NCI-H510A (cell line): ENCODE measurements at regions not wholly inside any gene's neighbourhood (a gene's known extent, or its start where the extent isn't known, plus 50 kb on each side); places are given as distances from the start of the nearest gene placed in this dataset.

Experiments used
- DNase-seq: peaks from one replicate; lab custom pipeline; 2025; lab: John Stamatoyannopoulos, UW

- DNase-seq = no peak
These were observed 742.9 kb upstream of the DDX18 start for GRCh38 chr2:117071556-117072102.

- no peak for DNase-seq
These were observed 739.7 kb upstream of the DDX18 start for GRCh38 chr2:117074756-117075155.

GRCh38 chr2:117085256-117085655 lies 729.2 kb upstream of the DDX18 start:
- no peak for DNase-seq

GRCh38 chr2:117085737-117086136 lies 728.8 kb upstream of the DDX18 start:
- no peak for DNase-seq

- no peak for DNase-seq
These were observed 728.1 kb upstream of the DDX18 start for GRCh38 chr2:117086174-117086942.

GRCh38 chr2:117086943-117087250 lies 727.6 kb upstream of the DDX18 start:
- no peak for DNase-seq

GRCh38 chr2:117087535-117088291 lies 726.8 kb upstream of the DDX18 start:
- DNase-seq = no peak

- no peak for DNase-seq
These were observed 723.3 kb upstream of the DDX18 start for GRCh38 chr2:117091041-117091837.

- no peak for DNase-seq
These were observed 712.9 kb upstream of the DDX18 start for GRCh38 chr2:117101613-117102012.

GRCh38 chr2:117108741-117109267 lies 705.7 kb upstream of the DDX18 start:
- no peak for DNase-seq

- DNase-seq = no peak
These were observed 695.5 kb upstream of the DDX18 start for GRCh38 chr2:117118994-117119393.

GRCh38 chr2:117123362-117123761 lies 691.1 kb upstream of the DDX18 start:
- no peak for DNase-seq

- DNase-seq = no peak
These were observed 687.8 kb upstream of the DDX18 start for GRCh38 chr2:117126656-117127055.

GRCh38 chr2:117127680-117128079 lies 686.8 kb upstream of the DDX18 start:
- no peak for DNase-seq

GRCh38 chr2:117128461-117128860 lies 686.0 kb upstream of the DDX18 start:
- DNase-seq = no peak

GRCh38 chr2:117137371-117137770 lies 677.1 kb upstream of the DDX18 start:
- no peak for DNase-seq

- no peak for DNase-seq
These were observed 645.3 kb upstream of the DDX18 start for GRCh38 chr2:117169036-117169765.

- no peak for DNase-seq
These were observed 643.6 kb upstream of the DDX18 start for GRCh38 chr2:117170897-117171296.

- no peak for DNase-seq
These were observed 635.1 kb upstream of the DDX18 start for GRCh38 chr2:117179405-117179804.

- DNase-seq = no peak
These were observed 623.5 kb upstream of the DDX18 start for GRCh38 chr2:117190856-117191559.

- DNase-seq = no peak
These were observed 619.1 kb upstream of the DDX18 start for GRCh38 chr2:117195381-117195780.
